Gastroesophageal sphincter (tissue), 3 donors: ENCODE measurements at regions not wholly inside any gene's neighbourhood (a gene's known extent, or its start where the extent isn't known, plus 50 kb on each side); places are given as distances from the start of the nearest gene placed in this dataset.

Experiments used
- POLR2A ChIP-seq, 2 donors: fragments of 450-650 bp; IDR thresholded peaks; one replicate each; pipeline ENCODE4 v1.6.1; 2017; ENCODE audit warnings: antibody characterized with exemption in 2 of 2, mild to moderate bottlenecking in 2 of 2, moderate library complexity in 1 of 2
- TF ChIP-seq, protein P1 (sequence below), 4 experiments: fragments of 200-600 bp in 2 of 4; fragments of 450-650 bp in 2 of 4; sonication (generic) in 1 of 4; IDR thresholded peaks; one replicate each; pipeline ENCODE4 v1.5.1; 2017 to 2019; ENCODE audit warnings: antibody characterized with exemption in 4 of 4, mild to moderate bottlenecking in 2 of 4, moderate library complexity in 2 of 4

DNA sequence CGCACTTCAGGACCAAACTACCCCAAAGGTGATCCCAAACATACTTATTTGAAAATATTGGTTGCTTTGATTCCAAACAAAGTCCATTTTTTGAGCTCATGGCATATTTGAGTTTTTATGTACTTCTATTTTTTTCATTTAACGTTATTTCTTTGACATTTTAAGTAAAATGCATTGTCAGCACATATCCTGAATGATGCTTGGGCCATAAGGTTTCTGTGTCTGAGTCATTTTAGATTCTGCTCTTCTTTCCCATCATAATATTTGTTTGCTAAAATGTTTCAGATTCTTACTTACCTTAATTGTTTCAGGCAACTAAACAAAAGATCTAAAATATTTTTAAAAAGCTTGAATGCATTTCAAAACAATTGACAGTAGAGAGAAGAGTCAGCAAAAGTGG, 998.2 kb downstream of the REEP3 start:
- TF ChIP-seq, protein P1, sequence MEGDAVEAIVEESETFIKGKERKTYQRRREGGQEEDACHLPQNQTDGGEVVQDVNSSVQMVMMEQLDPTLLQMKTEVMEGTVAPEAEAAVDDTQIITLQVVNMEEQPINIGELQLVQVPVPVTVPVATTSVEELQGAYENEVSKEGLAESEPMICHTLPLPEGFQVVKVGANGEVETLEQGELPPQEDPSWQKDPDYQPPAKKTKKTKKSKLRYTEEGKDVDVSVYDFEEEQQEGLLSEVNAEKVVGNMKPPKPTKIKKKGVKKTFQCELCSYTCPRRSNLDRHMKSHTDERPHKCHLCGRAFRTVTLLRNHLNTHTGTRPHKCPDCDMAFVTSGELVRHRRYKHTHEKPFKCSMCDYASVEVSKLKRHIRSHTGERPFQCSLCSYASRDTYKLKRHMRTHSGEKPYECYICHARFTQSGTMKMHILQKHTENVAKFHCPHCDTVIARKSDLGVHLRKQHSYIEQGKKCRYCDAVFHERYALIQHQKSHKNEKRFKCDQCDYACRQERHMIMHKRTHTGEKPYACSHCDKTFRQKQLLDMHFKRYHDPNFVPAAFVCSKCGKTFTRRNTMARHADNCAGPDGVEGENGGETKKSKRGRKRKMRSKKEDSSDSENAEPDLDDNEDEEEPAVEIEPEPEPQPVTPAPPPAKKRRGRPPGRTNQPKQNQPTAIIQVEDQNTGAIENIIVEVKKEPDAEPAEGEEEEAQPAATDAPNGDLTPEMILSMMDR (IDR thresholded peaks at IDR 0.05) = no peak
- TF ChIP-seq POLR2A (IDR thresholded peaks at IDR 0.05) = no peak
